Right ventricle myocardium superior (tissue), 1 donor: ENCODE measurements at regions not wholly inside any gene's neighbourhood (a gene's known extent, or its start where the extent isn't known, plus 50 kb on each side); places are given as distances from the start of the nearest gene placed in this dataset.
"Not testable (repeated sequence)": the region's sequence is repeated elsewhere in the genome, so short reads cannot be mapped to it uniquely, and the experiment has no call there.

Source experiments
- ATAC-seq: fragments of 200-7000 bp; cut with Tn5 transposase; one replicate; pipeline ENCODE4 v1.9.1; 2020; ENCODE audit warnings: mild to moderate bottlenecking; ENCODE audit not compliant: poor library complexity
- DNase-seq: peaks from one replicate; pipeline ENCODE4 v3.0.0-alpha.2; 2020
- intact Hi-C: fragments of 100-400 bp; cut with DNase I; formaldehyde crosslinking; loops from one replicate; pipeline ENCODE4 v1.11.2; 2022
- donor health status: DM: no; HTN: yes; CAD: no; lungs with severe emphysema.

- intact Hi-C loops, DNase-seq, ATAC-seq: not testable (repeated sequence)
Observed at GRCh38 chr13:85123501-85123900, 675.7 kb downstream of the SLITRK6 start.

- ATAC-seq (no peak), DNase-seq (no peak)
- intact Hi-C loops: no loop called here
Observed at GRCh38 chr13:85108356-85108755, 690.9 kb downstream of the SLITRK6 start.

- DNase-seq (no peak), ATAC-seq (no peak)
- intact Hi-C loops: no loop called here
Observed at GRCh38 chr13:85099245-85099644, 700.0 kb downstream of the SLITRK6 start.

- intact Hi-C loops: no loop called here
- DNase-seq (no peak), ATAC-seq (no peak)
Observed at GRCh38 chr13:85095418-85096272, 703.6 kb downstream of the SLITRK6 start.

- DNase-seq (peak; percentile 44), ATAC-seq (peak; percentile 27)
- intact Hi-C loops: no loop called here
Observed at GRCh38 chr13:85093808-85094207, 705.4 kb downstream of the SLITRK6 start.

GRCh38 chr13:85091631-85092234, 707.5 kb downstream of the SLITRK6 start:
- ATAC-seq (no peak), DNase-seq (no peak)
- intact Hi-C loops: no loop called here

GRCh38 chr13:85089186-85089585, 710.0 kb downstream of the SLITRK6 start:
- intact Hi-C loops: no loop called here
- ATAC-seq: no peak
- DNase-seq: no peak

- DNase-seq (no peak), ATAC-seq (no peak)
- intact Hi-C loops: no loop called here
Observed at GRCh38 chr13:85080691-85081090, 718.5 kb downstream of the SLITRK6 start.

GRCh38 chr13:85076343-85076742, 722.9 kb downstream of the SLITRK6 start:
- ATAC-seq (no peak), DNase-seq (no peak)
- intact Hi-C loops: no loop called here

GRCh38 chr13:85074543-85075313, 724.5 kb downstream of the SLITRK6 start:
- DNase-seq: no peak
- no peak for ATAC-seq
- intact Hi-C loops: no loop called here

- no peak for ATAC-seq
- no peak for DNase-seq
- intact Hi-C loops: no loop called here
Observed at GRCh38 chr13:85068231-85068630, 731.0 kb downstream of the SLITRK6 start.

- intact Hi-C loops: no loop called here
- DNase-seq (no peak), ATAC-seq (no peak)
Observed at GRCh38 chr13:85040215-85040614, 759.0 kb downstream of the SLITRK6 start.

GRCh38 chr13:85031771-85032170, 767.4 kb downstream of the SLITRK6 start:
- ATAC-seq: no peak
- intact Hi-C loops: no loop called here
- DNase-seq: no peak

- no peak for DNase-seq
- intact Hi-C loops: no loop called here
- ATAC-seq: no peak
Observed at GRCh38 chr13:85028035-85028434, 771.2 kb downstream of the SLITRK6 start.

- DNase-seq: no peak
- ATAC-seq: no peak
- intact Hi-C loops: no loop called here
Observed at GRCh38 chr13:85019121-85019520, 780.1 kb downstream of the SLITRK6 start.

GRCh38 chr13:85013006-85013405, 786.2 kb downstream of the SLITRK6 start:
- DNase-seq (no peak), ATAC-seq (no peak)
- intact Hi-C loops: no loop called here

- intact Hi-C loops: no loop called here
- ATAC-seq (no peak), DNase-seq (no peak)
Observed at GRCh38 chr13:85009447-85009846, 789.8 kb downstream of the SLITRK6 start.

- no peak for ATAC-seq
- intact Hi-C loops: no loop called here
- no peak for DNase-seq
Observed at GRCh38 chr13:84999252-84999651, 800.0 kb downstream of the SLITRK6 start.

GRCh38 chr13:84998681-84999080, 800.5 kb downstream of the SLITRK6 start:
- no peak for DNase-seq
- intact Hi-C loops: no loop called here
- ATAC-seq: no peak

GRCh38 chr13:84997858-84998257, 801.4 kb downstream of the SLITRK6 start:
- ATAC-seq: no peak
- DNase-seq: no peak
- intact Hi-C loops: no loop called here
